ENCODE measurements at regions not wholly inside any gene's neighbourhood (a gene's known extent, or its start where the extent isn't known, plus 50 kb on each side); places are given as distances from the start of the nearest gene placed in this dataset.

DNA sequence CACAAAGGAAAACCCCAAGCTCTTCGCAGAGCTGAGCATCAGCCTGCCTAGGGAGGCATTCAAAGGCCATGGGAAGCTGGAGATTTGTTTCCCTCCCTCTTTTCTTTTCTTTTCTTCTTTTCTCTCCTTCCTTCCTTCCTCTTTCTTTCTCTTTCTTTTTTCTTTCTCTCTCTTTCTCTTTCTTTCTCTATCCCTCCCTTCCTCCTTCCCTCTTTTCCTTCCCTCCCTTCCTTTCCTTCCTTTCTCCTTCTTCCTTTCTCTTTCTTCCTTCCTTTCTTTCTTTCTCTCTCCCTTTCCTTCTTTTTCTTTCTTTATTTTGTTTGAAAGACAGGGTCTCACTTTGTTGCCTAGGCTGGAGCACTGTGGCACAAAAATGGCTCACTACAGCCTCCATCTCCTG is 168.4 kb upstream of the ARL4C start:
- TF ChIP-seq, protein P1, sequence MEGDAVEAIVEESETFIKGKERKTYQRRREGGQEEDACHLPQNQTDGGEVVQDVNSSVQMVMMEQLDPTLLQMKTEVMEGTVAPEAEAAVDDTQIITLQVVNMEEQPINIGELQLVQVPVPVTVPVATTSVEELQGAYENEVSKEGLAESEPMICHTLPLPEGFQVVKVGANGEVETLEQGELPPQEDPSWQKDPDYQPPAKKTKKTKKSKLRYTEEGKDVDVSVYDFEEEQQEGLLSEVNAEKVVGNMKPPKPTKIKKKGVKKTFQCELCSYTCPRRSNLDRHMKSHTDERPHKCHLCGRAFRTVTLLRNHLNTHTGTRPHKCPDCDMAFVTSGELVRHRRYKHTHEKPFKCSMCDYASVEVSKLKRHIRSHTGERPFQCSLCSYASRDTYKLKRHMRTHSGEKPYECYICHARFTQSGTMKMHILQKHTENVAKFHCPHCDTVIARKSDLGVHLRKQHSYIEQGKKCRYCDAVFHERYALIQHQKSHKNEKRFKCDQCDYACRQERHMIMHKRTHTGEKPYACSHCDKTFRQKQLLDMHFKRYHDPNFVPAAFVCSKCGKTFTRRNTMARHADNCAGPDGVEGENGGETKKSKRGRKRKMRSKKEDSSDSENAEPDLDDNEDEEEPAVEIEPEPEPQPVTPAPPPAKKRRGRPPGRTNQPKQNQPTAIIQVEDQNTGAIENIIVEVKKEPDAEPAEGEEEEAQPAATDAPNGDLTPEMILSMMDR (IDR thresholded peaks at IDR 0.05; ENCODE audit: poor library complexity, severe bottlenecking) = no peak
- TF ChIP-seq EP300 (conservative IDR thresholded peaks at IDR 0.05; ENCODE audit: poor library complexity, severe bottlenecking) (no peak), POLR2AphosphoS5 (IDR thresholded peaks at IDR 0.05) (no peak), TAF1 (IDR thresholded peaks at IDR 0.05; ENCODE audit: low read depth) (no peak), RAD21 (conservative IDR thresholded peaks at IDR 0.05) (no peak)
- TF ChIP-seq, protein P2, sequence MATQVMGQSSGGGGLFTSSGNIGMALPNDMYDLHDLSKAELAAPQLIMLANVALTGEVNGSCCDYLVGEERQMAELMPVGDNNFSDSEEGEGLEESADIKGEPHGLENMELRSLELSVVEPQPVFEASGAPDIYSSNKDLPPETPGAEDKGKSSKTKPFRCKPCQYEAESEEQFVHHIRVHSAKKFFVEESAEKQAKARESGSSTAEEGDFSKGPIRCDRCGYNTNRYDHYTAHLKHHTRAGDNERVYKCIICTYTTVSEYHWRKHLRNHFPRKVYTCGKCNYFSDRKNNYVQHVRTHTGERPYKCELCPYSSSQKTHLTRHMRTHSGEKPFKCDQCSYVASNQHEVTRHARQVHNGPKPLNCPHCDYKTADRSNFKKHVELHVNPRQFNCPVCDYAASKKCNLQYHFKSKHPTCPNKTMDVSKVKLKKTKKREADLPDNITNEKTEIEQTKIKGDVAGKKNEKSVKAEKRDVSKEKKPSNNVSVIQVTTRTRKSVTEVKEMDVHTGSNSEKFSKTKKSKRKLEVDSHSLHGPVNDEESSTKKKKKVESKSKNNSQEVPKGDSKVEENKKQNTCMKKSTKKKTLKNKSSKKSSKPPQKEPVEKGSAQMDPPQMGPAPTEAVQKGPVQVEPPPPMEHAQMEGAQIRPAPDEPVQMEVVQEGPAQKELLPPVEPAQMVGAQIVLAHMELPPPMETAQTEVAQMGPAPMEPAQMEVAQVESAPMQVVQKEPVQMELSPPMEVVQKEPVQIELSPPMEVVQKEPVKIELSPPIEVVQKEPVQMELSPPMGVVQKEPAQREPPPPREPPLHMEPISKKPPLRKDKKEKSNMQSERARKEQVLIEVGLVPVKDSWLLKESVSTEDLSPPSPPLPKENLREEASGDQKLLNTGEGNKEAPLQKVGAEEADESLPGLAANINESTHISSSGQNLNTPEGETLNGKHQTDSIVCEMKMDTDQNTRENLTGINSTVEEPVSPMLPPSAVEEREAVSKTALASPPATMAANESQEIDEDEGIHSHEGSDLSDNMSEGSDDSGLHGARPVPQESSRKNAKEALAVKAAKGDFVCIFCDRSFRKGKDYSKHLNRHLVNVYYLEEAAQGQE (IDR thresholded peaks at IDR 0.05; ENCODE audit: borderline replicate concordance) = no peak
